GM21717 (cell line): ENCODE measurements at regions not wholly inside any gene's neighbourhood (a gene's known extent, or its start where the extent isn't known, plus 50 kb on each side); places are given as distances from the start of the nearest gene placed in this dataset.
"Not testable (repeated sequence)": the region's sequence is repeated elsewhere in the genome, so short reads cannot be mapped to it uniquely, and the experiment has no call there.

ENCODE experiments used
- ATAC-seq: cut with Tn5 transposase; IDR thresholded peaks from one replicate; pipeline ENCODE4 v1.9.1; 2021; ENCODE audit warnings: mild to moderate bottlenecking, moderate library complexity; ENCODE audit not compliant: unreplicated experiment

DNA sequence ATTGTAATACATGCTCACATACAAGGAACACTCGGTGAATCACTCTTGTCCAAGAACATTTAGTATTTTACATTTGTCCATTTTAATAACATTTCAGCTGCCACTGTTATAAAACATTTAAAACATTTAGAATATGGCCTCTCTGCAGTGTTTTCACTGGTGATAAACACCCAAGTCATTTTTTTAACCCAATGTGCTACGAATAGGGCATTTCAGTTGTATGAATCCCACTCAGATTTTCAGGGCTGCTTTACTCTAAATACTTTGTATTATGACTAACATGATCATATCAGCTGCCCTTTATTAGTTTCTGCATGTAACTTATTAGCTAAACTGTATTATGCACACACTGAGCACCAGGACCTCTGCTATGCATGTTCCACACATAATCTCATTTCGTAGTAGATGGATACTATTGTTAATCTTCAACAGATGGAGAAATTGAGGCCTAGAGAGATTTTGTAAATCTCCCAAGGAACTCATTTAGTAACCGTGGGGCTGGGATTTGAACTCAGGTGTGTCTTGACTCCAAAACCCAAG lies 148.6 kb upstream of the CDIN1 start:
- no peak for ATAC-seq

DNA sequence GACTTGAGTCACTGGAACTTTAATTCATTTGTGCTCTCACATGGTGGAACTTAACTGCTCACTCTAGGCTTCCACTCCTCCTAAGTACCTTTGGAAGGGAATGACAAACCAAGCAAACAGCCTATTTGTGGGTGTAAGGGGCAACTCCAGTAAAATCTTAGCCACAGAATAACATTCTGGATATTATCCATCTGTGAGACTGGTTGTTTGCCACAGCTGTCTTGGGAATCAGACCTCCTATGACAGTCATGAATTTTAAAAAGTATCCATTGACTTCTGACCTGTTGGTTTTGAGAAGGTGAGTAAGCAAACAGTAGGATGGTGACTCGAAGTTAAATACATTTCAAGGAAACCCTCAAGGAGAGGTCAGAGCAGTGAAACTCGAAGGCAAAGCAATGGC lies 147.3 kb upstream of the CDIN1 start:
- ATAC-seq, result no peak

GRCh38 chr15:36434177-36434576 lies 145.2 kb upstream of the CDIN1 start:
- ATAC-seq, result no peak

- ATAC-seq, result no peak
These were observed 140.9 kb upstream of the CDIN1 start for GRCh38 chr15:36438499-36438898.

GRCh38 chr15:36447373-36447772 lies 132.1 kb upstream of the CDIN1 start:
- no peak for ATAC-seq

DNA sequence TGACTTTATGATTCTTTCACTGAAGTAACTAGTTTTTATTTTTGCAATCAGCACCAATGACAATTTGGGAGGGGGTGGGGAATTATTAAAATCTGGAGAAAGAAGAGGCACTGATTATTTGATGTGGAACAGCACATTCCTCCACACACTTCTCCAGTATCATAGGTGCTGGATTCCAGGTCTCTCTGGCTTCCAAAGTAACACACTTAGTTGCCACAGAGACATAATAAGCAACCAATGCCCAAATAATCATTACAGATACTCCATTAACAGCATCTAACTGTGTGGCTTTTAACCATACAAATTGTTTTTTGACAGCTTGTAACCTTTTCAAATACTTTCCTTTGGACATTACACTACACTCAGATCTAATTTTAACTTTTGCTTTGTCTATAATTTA lies 131.0 kb upstream of the CDIN1 start:
- ATAC-seq, result no peak

DNA sequence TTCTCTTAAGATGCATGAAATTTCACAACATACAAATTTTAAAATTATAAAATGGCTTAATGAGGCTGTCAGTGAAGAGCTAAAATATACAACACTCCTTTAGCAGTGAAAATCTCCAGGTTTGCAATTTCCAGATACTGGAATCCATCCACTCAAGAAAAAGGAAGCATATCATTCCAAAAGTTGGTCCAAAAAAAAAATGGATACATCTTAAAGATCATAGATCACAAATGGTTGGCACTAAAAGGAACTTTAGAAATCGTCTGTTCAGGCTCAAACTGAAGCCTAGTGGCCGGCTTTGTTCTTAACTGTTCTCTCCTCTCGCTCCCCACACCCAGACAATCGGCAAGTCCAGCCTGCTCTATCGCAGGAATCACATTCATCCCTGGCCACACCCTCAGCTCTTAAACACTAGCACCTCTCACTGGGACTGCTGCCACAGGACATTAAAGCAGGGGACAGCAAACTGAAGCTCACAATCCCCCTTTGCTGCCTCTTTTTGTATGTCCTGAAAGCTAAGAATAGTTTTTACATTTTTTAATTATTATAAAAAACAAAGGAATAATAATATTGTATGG lies 130.3 kb upstream of the CDIN1 start:
- no peak for ATAC-seq

DNA sequence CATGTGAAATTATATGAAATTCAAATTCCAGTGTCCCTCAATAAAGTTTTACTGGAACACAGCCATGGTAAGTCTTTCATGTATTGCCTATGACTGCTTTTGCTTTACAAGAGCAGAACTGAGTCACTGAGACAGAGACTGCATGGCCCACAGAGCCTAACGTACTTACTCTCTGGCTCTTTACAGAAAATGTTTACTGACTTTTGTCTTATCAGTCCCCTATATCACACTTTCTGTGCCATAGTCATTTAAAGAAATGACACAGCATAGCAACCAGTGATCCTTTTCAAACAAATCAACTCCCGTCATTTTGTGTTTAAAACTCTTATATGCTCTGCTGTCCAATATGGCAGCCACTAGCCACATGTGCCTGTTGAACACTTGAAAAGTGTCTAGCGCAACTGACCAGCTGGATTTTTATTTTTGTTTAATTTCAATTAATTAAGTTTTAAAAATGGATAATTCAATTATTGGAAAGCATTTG lies 129.7 kb upstream of the CDIN1 start:
- ATAC-seq, result no peak

DNA sequence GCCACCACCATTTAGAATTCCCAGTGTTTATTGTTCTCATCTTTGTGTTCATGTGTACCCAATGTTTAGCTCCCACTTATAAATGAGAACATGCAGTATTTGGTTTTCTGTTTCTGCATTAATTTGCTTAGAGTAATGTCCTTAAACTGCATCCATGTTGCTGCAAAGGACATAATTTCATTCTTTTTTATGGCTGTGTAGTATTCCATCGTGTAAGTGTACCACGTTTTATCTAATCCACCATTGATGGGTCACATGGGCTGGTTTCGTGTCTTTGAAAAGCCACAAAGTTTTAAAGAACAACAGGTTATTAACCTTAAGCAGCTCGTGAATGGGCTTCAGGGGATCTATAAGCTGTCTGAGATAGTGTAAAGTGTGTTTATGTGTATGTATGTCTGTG lies 125.2 kb upstream of the CDIN1 start:
- ATAC-seq, result not testable (repeated sequence)

- no peak for ATAC-seq
These were observed 121.0 kb upstream of the CDIN1 start for GRCh38 chr15:36458411-36458810.

GRCh38 chr15:36465304-36465703 lies 114.1 kb upstream of the CDIN1 start:
- ATAC-seq, result no peak

GRCh38 chr15:36468746-36469145 lies 110.7 kb upstream of the CDIN1 start:
- ATAC-seq, result no peak

DNA sequence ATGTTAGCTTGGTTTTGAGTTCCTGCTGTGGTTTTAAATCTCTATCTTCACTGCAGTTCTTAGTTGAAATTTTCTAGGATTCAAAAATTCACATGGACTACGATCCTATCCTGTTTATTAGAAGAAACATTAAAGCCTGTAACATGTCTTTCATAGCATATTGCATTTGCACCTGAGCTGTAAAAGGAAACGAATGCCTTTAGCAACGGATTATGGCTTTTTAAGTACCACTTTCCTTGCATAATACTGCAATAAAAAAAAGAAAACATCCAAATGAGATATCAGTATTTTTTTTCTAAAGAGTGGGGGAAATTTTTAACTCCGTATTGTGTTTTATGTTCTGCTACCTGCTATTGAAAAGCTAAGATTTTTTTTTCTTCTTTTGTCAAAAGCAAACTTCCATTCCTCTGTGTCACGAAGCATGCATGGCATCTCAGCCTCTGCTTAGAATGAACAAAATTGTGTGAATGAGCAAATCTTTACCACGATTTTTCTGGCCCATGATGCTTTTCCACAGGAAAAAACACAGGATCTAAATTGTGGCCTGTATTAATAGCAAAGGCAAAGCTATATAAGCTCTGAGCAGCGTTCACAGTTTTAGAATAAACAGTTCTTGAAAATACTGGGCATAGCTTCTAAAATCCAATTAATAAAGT lies 110.0 kb upstream of the CDIN1 start:
- ATAC-seq, result no peak

- ATAC-seq, result no peak
These were observed 106.8 kb upstream of the CDIN1 start for GRCh38 chr15:36472672-36473071.

- no peak for ATAC-seq
These were observed 100.9 kb upstream of the CDIN1 start for GRCh38 chr15:36478561-36478960.

DNA sequence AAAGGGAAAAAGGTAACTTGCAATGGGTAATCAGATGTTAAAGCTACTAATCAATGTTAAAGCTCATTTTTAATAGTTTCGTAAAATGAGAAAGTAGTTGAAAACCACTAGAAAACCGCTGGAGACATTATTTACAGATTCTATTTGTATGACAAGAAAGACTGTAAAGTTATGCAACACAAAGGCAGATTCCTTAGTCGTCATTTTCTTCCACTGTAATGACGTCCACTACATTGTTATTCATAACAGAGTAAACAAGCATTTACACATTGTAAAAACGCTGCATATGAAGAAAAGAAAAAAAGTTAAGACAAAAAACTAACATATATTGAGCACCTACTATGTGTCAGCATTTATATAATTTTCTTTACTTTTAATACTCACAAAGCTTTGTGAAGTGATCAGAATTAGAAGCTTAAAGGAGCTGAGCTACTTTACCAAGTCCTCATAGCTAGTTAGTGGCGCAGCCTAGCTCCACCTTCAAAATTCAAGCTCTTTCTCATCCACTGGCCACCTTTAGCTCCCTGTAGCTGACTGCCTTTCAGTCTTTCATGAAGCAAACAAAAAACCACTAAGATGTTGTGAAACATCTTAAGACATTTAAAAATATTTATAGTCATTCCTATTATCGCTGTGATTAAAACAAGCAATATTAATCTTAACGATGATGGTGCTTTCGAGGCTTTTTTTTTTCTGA lies 100.1 kb upstream of the CDIN1 start:
- ATAC-seq, result no peak

DNA sequence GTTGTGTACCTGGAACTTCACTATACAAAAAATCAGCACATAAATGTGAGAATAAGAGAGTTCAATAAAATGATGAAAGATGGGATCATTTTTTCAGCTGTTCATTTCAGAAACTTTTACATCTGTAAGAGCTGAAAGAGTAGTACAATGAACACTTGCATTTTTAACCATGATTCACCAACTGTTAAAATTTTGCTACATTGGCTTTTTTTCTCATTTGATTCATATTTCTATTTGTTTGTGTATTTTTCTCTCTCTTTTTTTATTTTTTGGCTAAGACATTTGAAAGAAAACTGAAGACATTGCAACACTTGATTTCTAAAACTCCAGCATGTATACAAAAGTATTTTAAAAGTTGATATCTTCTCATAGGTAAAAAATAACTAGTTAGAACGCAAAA lies 98.3 kb upstream of the CDIN1 start:
- ATAC-seq, result no peak

GRCh38 chr15:36483409-36483808 lies 96.0 kb upstream of the CDIN1 start:
- no peak for ATAC-seq

DNA sequence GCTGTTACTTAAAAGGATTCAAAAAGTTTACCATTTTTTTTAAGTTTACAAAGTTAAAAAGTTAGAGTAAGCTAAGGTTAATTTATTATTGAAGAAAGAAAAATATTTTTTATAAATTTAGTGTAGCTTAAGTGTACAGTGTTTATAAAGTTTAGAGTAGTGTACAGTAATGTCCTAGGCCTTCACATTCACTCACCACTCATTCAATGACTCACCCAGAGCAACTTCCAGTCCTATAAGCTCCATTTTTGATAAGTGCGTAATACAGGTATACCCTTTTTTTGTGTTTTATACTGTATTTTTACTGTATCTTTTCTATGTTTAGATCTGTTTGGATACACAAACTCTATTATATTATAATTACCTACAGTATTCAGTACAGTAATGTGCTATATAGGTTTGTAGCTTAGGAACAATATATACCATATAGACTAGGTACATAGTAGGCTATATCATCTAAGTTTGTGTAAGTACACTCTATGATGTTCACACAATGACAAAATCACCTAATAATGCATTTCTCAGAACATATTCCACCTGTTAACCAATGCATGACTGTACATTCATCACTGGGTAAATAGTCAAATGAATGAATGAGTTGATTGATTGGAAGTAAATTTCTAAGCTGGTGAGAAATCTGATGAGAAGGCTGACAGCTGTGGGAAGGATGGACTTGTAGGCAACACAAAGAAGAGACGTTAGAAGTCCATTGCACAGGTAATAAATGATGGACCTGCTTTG lies 95.2 kb upstream of the CDIN1 start:
- no peak for ATAC-seq

DNA sequence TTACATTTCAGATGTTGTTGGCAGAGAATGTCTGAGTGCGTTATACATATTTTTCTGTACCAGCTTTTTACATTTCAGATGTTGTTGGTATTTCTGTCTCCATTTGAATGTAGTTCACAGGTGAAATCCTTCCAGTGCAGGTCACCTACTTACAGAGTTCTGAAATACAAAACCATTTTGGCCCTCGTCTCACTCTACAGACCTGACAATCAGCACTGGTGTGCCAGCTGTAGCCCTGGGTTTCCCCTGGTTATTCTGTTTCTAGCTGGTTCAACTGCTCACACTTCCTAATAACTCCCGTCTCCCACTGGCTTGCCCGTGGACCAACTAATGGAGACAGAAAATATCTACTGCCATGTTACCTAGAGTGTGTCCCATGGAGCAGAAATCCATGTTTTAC lies 87.5 kb upstream of the CDIN1 start:
- ATAC-seq, result no peak

- no peak for ATAC-seq
These were observed 83.9 kb upstream of the CDIN1 start for GRCh38 chr15:36495456-36495991.
